Epithelial cell of esophagus (primary cell): ENCODE measurements at regions not wholly inside any gene's neighbourhood (a gene's known extent, or its start where the extent isn't known, plus 50 kb on each side); places are given as distances from the start of the nearest gene placed in this dataset.

Source experiments
- DNase-seq: peaks from one replicate; pipeline ENCODE4 v3.0.0; 2010; ENCODE audit warnings: low read depth
- H3K4me3 ChIP-seq: 2 replicates; pipeline ENCODE4 v1.5.1; 2011; ENCODE audit warnings: mild to moderate bottlenecking, low read length, control low read depth
- CTCF ChIP-seq: IDR thresholded peaks from 2 replicates; pipeline ENCODE4 v1.5.1; 2011; ENCODE audit warnings: low read depth, mild to moderate bottlenecking, low read length, control low read depth, inconsistent platforms; ENCODE audit not compliant: insufficient read depth; ENCODE audit errors: missing control alignments

- H3K4me3 ChIP-seq = no peak overlapping the region
- TF ChIP-seq CTCF = no peak
- DNase-seq = peak; percentile 79
Observed at GRCh38 chr7:81623251-81623855, 146.5 kb downstream of the HGF start.

GRCh38 chr7:81621893-81622292 lies 148.0 kb downstream of the HGF start:
- no peak for TF ChIP-seq CTCF
- DNase-seq = no peak
- H3K4me3 ChIP-seq = no peak overlapping the region

- peak; percentile 92 for DNase-seq
- no peak overlapping the region for H3K4me3 ChIP-seq
- TF ChIP-seq CTCF = no peak
Observed at GRCh38 chr7:81618396-81619014, 151.3 kb downstream of the HGF start.

GRCh38 chr7:81616951-81617350 lies 152.9 kb downstream of the HGF start:
- peak; percentile 41 for DNase-seq
- no peak overlapping the region for H3K4me3 ChIP-seq

GRCh38 chr7:81611805-81612204 lies 158.0 kb downstream of the HGF start:
- DNase-seq = no peak
- no peak for TF ChIP-seq CTCF
- no peak overlapping the region for H3K4me3 ChIP-seq

More at GRCh38 chr7:81616951-81617350, 152.9 kb downstream of the HGF start:
- no peak for TF ChIP-seq CTCF

- no peak for DNase-seq
- TF ChIP-seq CTCF = no peak
- no peak overlapping the region for H3K4me3 ChIP-seq
Observed at GRCh38 chr7:81611040-81611439, 158.8 kb downstream of the HGF start.
